NCI-H2107 treated with DMSO at 0.1 percent for 48 hours (cell line): ENCODE measurements at regions not wholly inside any gene's neighbourhood (a gene's known extent, or its start where the extent isn't known, plus 50 kb on each side); places are given as distances from the start of the nearest gene placed in this dataset.

Experiments used
- DNase-seq: peaks from one replicate; lab custom pipeline; 2025; ENCODE audit not compliant: unreplicated experiment; lab: John Stamatoyannopoulos, UW

GRCh38 chr5:143664623-143665022 is 147.3 kb upstream of the HMHB1 start:
- DNase-seq = no peak

GRCh38 chr5:143663872-143664271 is 148.1 kb upstream of the HMHB1 start:
- DNase-seq = no peak

- DNase-seq = no peak
Measured at GRCh38 chr5:143662020-143662419, 149.9 kb upstream of the HMHB1 start.

- no peak for DNase-seq
Measured at GRCh38 chr5:143660625-143661024, 151.3 kb upstream of the HMHB1 start.

- DNase-seq = no peak
Measured at GRCh38 chr5:143659599-143660238, 152.2 kb upstream of the HMHB1 start.

GRCh38 chr5:143658956-143659355 is 153.0 kb upstream of the HMHB1 start:
- DNase-seq = no peak

GRCh38 chr5:143657647-143658285 is 154.2 kb upstream of the HMHB1 start:
- DNase-seq = peak; percentile 83

GRCh38 chr5:143653766-143654282 is 158.1 kb upstream of the HMHB1 start:
- DNase-seq = no peak

GRCh38 chr5:143653256-143653655 is 158.7 kb upstream of the HMHB1 start:
- no peak for DNase-seq

GRCh38 chr5:143652108-143652700 is 159.8 kb upstream of the HMHB1 start:
- DNase-seq = peak; percentile 33

GRCh38 chr5:143649937-143650621 is 161.9 kb upstream of the HMHB1 start:
- no peak for DNase-seq

- DNase-seq = no peak
Measured at GRCh38 chr5:143648696-143649095, 163.3 kb upstream of the HMHB1 start.

- DNase-seq = no peak
Measured at GRCh38 chr5:143646961-143647360, 165.0 kb upstream of the HMHB1 start.

GRCh38 chr5:143645356-143645755 is 166.6 kb upstream of the HMHB1 start:
- DNase-seq = no peak

- DNase-seq = no peak
Measured at GRCh38 chr5:143644727-143645126, 167.2 kb upstream of the HMHB1 start.

GRCh38 chr5:143642791-143643190 is 169.2 kb upstream of the HMHB1 start:
- DNase-seq = no peak

- no peak for DNase-seq
Measured at GRCh38 chr5:143641549-143642355, 170.2 kb upstream of the HMHB1 start.

- DNase-seq = no peak
Measured at GRCh38 chr5:143638654-143639053, 173.3 kb upstream of the HMHB1 start.

- no peak for DNase-seq
Measured at GRCh38 chr5:143636931-143637528, 174.9 kb upstream of the HMHB1 start.

- DNase-seq = no peak
Measured at GRCh38 chr5:143635888-143636287, 176.1 kb upstream of the HMHB1 start.
